SK-N-DZ (cell line): ENCODE measurements at regions not wholly inside any gene's neighbourhood (a gene's known extent, or its start where the extent isn't known, plus 50 kb on each side); places are given as distances from the start of the nearest gene placed in this dataset.

ENCODE experiments used
- DNase-seq: peaks from one replicate; pipeline ENCODE4 v3.0.0-alpha.2; 2015; ENCODE audit warnings: low spot score

- DNase-seq: no peak
Observed at GRCh38 chr20:55783381-55783780, 221.9 kb downstream of the CBLN4 start.

GRCh38 chr20:55782912-55783253, 222.4 kb downstream of the CBLN4 start:
- no peak for DNase-seq

GRCh38 chr20:55782224-55782911, 223.0 kb downstream of the CBLN4 start:
- DNase-seq: no peak

- DNase-seq: no peak
Observed at GRCh38 chr20:55778796-55779195, 226.5 kb downstream of the CBLN4 start.

GRCh38 chr20:55777641-55778040, 227.7 kb downstream of the CBLN4 start:
- no peak for DNase-seq

- DNase-seq: no peak
Observed at GRCh38 chr20:55776176-55776575, 229.1 kb downstream of the CBLN4 start.

GRCh38 chr20:55774628-55775027, 230.7 kb downstream of the CBLN4 start:
- no peak for DNase-seq

- no peak for DNase-seq
Observed at GRCh38 chr20:55761797-55762196, 243.5 kb downstream of the CBLN4 start.

- no peak for DNase-seq
Observed at GRCh38 chr20:55761100-55761499, 244.2 kb downstream of the CBLN4 start.

GRCh38 chr20:55760586-55760985, 244.7 kb downstream of the CBLN4 start:
- DNase-seq: no peak

GRCh38 chr20:55755861-55756260, 249.5 kb downstream of the CBLN4 start:
- no peak for DNase-seq

- DNase-seq: no peak
Observed at GRCh38 chr20:55755411-55755810, 249.9 kb downstream of the CBLN4 start.

GRCh38 chr20:55746723-55747122, 258.6 kb downstream of the CBLN4 start:
- no peak for DNase-seq

- no peak for DNase-seq
Observed at GRCh38 chr20:55745840-55746239, 259.5 kb downstream of the CBLN4 start.

GRCh38 chr20:55744896-55745295, 260.4 kb downstream of the CBLN4 start:
- no peak for DNase-seq

- no peak for DNase-seq
Observed at GRCh38 chr20:55741801-55742200, 263.5 kb downstream of the CBLN4 start.

GRCh38 chr20:55740076-55740475, 265.2 kb downstream of the CBLN4 start:
- no peak for DNase-seq

- DNase-seq: no peak
Observed at GRCh38 chr20:55730321-55730720, 275.0 kb downstream of the CBLN4 start.

GRCh38 chr20:55714736-55715135, 290.6 kb downstream of the CBLN4 start:
- no peak for DNase-seq

GRCh38 chr20:55714082-55714481, 291.2 kb downstream of the CBLN4 start:
- no peak for DNase-seq

GRCh38 chr20:55704458-55704857, 300.9 kb downstream of the CBLN4 start:
- no peak for DNase-seq

GRCh38 chr20:55701467-55701866, 303.9 kb downstream of the CBLN4 start:
- DNase-seq: no peak

- no peak for DNase-seq
Observed at GRCh38 chr20:55696520-55696919, 308.8 kb downstream of the CBLN4 start.

- DNase-seq: no peak
Observed at GRCh38 chr20:55693641-55694040, 311.7 kb downstream of the CBLN4 start.
